MM.1S (cell line): ENCODE measurements at regions not wholly inside any gene's neighbourhood (a gene's known extent, or its start where the extent isn't known, plus 50 kb on each side); places are given as distances from the start of the nearest gene placed in this dataset.
"Not testable (repeated sequence)": the region's sequence is repeated elsewhere in the genome, so short reads cannot be mapped to it uniquely, and the experiment has no call there.

ENCODE experiments used
- DNase-seq: peaks from one replicate; pipeline ENCODE4 v3.0.0-alpha.2; 2015
- H2AFZ ChIP-seq: fragments of 300-600 bp; sonication (generic); 2 replicates; pipeline ENCODE4 v1.6.0; 2016; ENCODE audit warnings: antibody characterized with exemption, low read length
- H3F3A ChIP-seq: fragments of 300-600 bp; sonication (generic); 2 replicates; pipeline ENCODE4 v1.6.1; 2016; ENCODE audit warnings: mild to moderate bottlenecking, antibody characterized with exemption, low read length, moderate library complexity, mixed read lengths; ENCODE audit not compliant: insufficient read depth
- H3K27ac ChIP-seq: fragments of 300-600 bp; sonication (generic); 2 replicates; pipeline ENCODE4 v1.5.1; 2016; ENCODE audit warnings: mild to moderate bottlenecking, low read length
- H3K27me3 ChIP-seq: fragments of 300-600 bp; sonication (generic); replicated peaks from 2 replicates; pipeline ENCODE4 v1.6.0; 2016; ENCODE audit warnings: low read length; ENCODE audit not compliant: insufficient read depth
- H3K36me3 ChIP-seq: fragments of 300-600 bp; sonication (generic); replicated peaks from 2 replicates; pipeline ENCODE4 v1.6.1; 2016; ENCODE audit warnings: mild to moderate bottlenecking, low read length, mixed read lengths; ENCODE audit not compliant: insufficient read depth
- H3K4me1 ChIP-seq: fragments of 300-600 bp; sonication (generic); 2 replicates; pipeline ENCODE4 v1.6.1; 2016; ENCODE audit warnings: low read length, mixed read lengths
- H3K4me2 ChIP-seq: fragments of 300-600 bp; sonication (generic); 2 replicates; pipeline ENCODE4 v1.6.0; 2016; ENCODE audit warnings: low read depth, low read length
- H3K4me3 ChIP-seq: fragments of 300-600 bp; sonication (generic); 2 replicates; pipeline ENCODE4 v1.5.1; 2016; ENCODE audit warnings: low read length, mixed read lengths
- H3K79me2 ChIP-seq: fragments of 300-600 bp; sonication (generic); 2 replicates; pipeline ENCODE4 v1.6.1; 2016; ENCODE audit warnings: mixed run types, low read length, mixed read lengths
- H3K9ac ChIP-seq: fragments of 300-600 bp; sonication (generic); 2 replicates; pipeline ENCODE4 v1.6.1; 2016; ENCODE audit warnings: low read length, mixed read lengths
- H3K9me2 ChIP-seq: fragments of 300-600 bp; sonication (generic); replicated peaks from 2 replicates; pipeline ENCODE4 v1.6.1; 2016; ENCODE audit warnings: mild to moderate bottlenecking, low read length, mixed read lengths; ENCODE audit not compliant: insufficient read depth
- H3K9me3 ChIP-seq: fragments of 300-600 bp; sonication (generic); replicated peaks from 2 replicates; pipeline ENCODE4 v1.6.1; 2016; ENCODE audit warnings: mild to moderate bottlenecking, low read length, mixed read lengths; ENCODE audit not compliant: insufficient read depth
- H4K20me1 ChIP-seq: fragments of 300-600 bp; sonication (generic); 2 replicates; pipeline ENCODE4 v1.6.1; 2016; ENCODE audit warnings: mild to moderate bottlenecking, low read length, moderate library complexity, mixed read lengths; ENCODE audit not compliant: insufficient read depth
- EZH2 ChIP-seq: fragments of 300-600 bp; sonication (generic); optimal IDR thresholded peaks from 2 replicates; pipeline ENCODE3; 2017; ENCODE audit warnings: low read depth, mild to moderate bottlenecking, antibody characterized with exemption, low read length, mixed read lengths
- EZH2phosphoT487 ChIP-seq: fragments of 300-600 bp; sonication (generic); IDR thresholded peaks from 2 replicates; pipeline ENCODE4 v1.6.1; 2018; ENCODE audit warnings: antibody characterized with exemption, low read length

DNA sequence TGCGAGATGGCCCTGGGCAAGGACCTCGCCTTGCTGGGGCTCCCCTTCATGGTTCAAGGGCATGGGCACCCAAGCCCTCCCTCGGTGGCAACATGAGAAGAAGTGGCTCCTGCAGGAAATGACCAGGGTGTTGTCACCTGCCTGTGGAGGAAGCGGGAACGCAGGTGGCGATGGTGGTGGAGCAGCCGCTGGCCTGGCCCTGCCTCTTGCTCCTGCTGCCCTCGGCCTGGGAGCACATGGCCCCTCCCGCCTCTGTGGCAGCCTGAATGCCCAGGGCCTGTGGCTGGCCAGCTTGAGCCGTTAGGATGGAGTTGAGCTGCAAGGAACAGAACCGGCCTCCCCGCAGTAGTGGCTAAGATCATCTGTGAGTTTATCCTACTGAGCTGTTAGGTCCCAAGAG, 204.0 kb downstream of the CCT8L2 start:
- H3K79me2 ChIP-seq, H3F3A ChIP-seq, H2AFZ ChIP-seq, DNase-seq, H3K9ac ChIP-seq, H3K4me3 ChIP-seq, H3K27ac ChIP-seq, H3K4me1 ChIP-seq, H3K27me3 ChIP-seq, H3K9me2 ChIP-seq, H3K36me3 ChIP-seq, H3K4me2 ChIP-seq, H3K9me3 ChIP-seq, H4K20me1 ChIP-seq: not testable (repeated sequence)

- DNase-seq, H4K20me1 ChIP-seq, H3K36me3 ChIP-seq, H3K4me1 ChIP-seq, H3K9ac ChIP-seq, H3K4me2 ChIP-seq, H3K4me3 ChIP-seq, H3F3A ChIP-seq, H3K9me3 ChIP-seq, H2AFZ ChIP-seq, H3K27ac ChIP-seq, H3K27me3 ChIP-seq, H3K79me2 ChIP-seq, H3K9me2 ChIP-seq: not testable (repeated sequence)
Measured at GRCh38 chr22:16388127-16388526, 204.5 kb downstream of the CCT8L2 start.

DNA sequence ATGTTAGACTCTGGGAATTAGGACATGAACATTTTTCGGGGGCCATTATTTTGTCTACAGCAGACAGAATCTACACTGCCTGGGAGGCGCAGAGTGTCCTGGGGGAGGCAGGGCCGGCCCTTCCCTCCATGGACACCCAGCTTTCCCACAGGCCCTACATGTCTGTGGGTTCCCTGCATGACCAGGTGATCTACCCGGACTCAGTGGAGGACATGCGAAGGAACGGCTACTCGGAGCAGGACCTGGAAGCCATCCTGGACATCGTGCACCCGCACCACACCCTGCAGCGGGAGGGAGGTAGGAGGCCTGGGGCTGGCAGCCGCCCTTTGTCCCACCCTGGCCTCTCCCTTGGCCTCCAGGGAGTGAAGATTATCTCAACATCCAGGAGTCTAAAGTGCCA, 205.1 kb downstream of the CCT8L2 start:
- H2AFZ ChIP-seq, DNase-seq, H3K36me3 ChIP-seq, H3K79me2 ChIP-seq, H4K20me1 ChIP-seq, H3F3A ChIP-seq, H3K27ac ChIP-seq, H3K27me3 ChIP-seq, H3K9me2 ChIP-seq, H3K4me1 ChIP-seq, H3K4me2 ChIP-seq, H3K4me3 ChIP-seq, H3K9me3 ChIP-seq, H3K9ac ChIP-seq: not testable (repeated sequence)

- Histone ChIP-seq H3K9me3 (no peaks in the 10 kb centered on the region), H4K20me1 (no peaks in the 10 kb centered on the region), H3K79me2 (no peaks in the 10 kb centered on the region), H3F3A (no peaks in the 10 kb centered on the region), H2AFZ (no peak overlapping the region), H3K27me3 (no peaks in the 10 kb centered on the region), H3K27ac (no peak overlapping the region), H3K4me2 (no peak overlapping the region), H3K9ac (no peak overlapping the region), H3K9me2 (no peaks in the 10 kb centered on the region), H3K4me3 (no peak overlapping the region), H3K4me1 (no peaks in the 10 kb centered on the region), H3K36me3 (no peaks in the 10 kb centered on the region)
- DNase-seq, result no peak
- no peak for TF ChIP-seq EZH2phosphoT487
- no peak for TF ChIP-seq EZH2
Measured at GRCh38 chr22:16387088-16387487, 205.5 kb downstream of the CCT8L2 start.

GRCh38 chr22:16361328-16361727, 231.3 kb downstream of the CCT8L2 start:
- H3K9me2 ChIP-seq, H3K4me1 ChIP-seq, H3K36me3 ChIP-seq, H3K9ac ChIP-seq, H3K4me3 ChIP-seq, H2AFZ ChIP-seq, H3K4me2 ChIP-seq, H3K27me3 ChIP-seq, H3F3A ChIP-seq, H4K20me1 ChIP-seq, DNase-seq, H3K27ac ChIP-seq, H3K9me3 ChIP-seq, H3K79me2 ChIP-seq: not testable (repeated sequence)

- not testable (repeated sequence) for H3K27ac ChIP-seq, H3K4me1 ChIP-seq, H3K9me2 ChIP-seq, H3K4me3 ChIP-seq, H3K9ac ChIP-seq, H3K27me3 ChIP-seq, H3F3A ChIP-seq, H2AFZ ChIP-seq, DNase-seq, H4K20me1 ChIP-seq, H3K36me3 ChIP-seq, H3K9me3 ChIP-seq, H3K4me2 ChIP-seq, H3K79me2 ChIP-seq
Measured at GRCh38 chr22:16352637-16353036, 240.0 kb downstream of the CCT8L2 start.

GRCh38 chr22:16347083-16347482, 245.5 kb downstream of the CCT8L2 start:
- H3K4me2 ChIP-seq, H3F3A ChIP-seq, H3K27ac ChIP-seq, DNase-seq, H3K79me2 ChIP-seq, H3K9me2 ChIP-seq, H3K4me3 ChIP-seq, H3K9me3 ChIP-seq, H2AFZ ChIP-seq, H3K36me3 ChIP-seq, H4K20me1 ChIP-seq, H3K4me1 ChIP-seq, H3K27me3 ChIP-seq, H3K9ac ChIP-seq: not testable (repeated sequence)

DNA sequence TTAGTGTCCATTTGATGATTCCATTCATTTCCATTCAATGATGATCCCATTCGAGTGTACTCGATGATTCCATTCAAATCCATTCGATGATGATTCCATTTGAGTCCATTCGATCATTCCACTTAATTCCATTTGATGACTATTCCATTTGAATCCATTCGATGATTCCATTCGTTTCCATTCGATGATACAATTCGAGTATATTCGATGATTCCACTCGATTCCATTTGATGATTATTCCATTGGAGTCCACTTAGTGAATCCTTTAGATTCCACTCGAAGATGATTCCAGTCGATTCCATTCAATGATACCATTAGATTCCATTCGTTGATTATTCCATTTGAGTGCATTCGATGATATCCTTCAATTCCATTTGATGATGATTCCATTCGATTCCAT, 277.0 kb downstream of the CCT8L2 start:
- not testable (repeated sequence) for H3K79me2 ChIP-seq, H3K9ac ChIP-seq, H3K9me3 ChIP-seq, DNase-seq, H2AFZ ChIP-seq, H4K20me1 ChIP-seq, H3K27ac ChIP-seq, H3K36me3 ChIP-seq, H3K9me2 ChIP-seq, H3K4me2 ChIP-seq, H3K27me3 ChIP-seq, H3K4me1 ChIP-seq, H3K4me3 ChIP-seq, H3F3A ChIP-seq
